RWPE1 (cell line): ENCODE measurements at regions not wholly inside any gene's neighbourhood (a gene's known extent, or its start where the extent isn't known, plus 50 kb on each side); places are given as distances from the start of the nearest gene placed in this dataset.
"Not testable (repeated sequence)": the region's sequence is repeated elsewhere in the genome, so short reads cannot be mapped to it uniquely, and the experiment has no call there.

Experiments used
- CTCF ChIA-PET: fragments of 350-600 bp; sonication (Branson Sonifier 250); formaldehyde crosslinking; extraction: SDS; loops from one replicate; lab custom pipeline; 2021; lab: Yijun Ruan, JAX
- POLR2A ChIA-PET: fragments of 400-600 bp; formaldehyde crosslinking; extraction: SDS; loops from one replicate; lab custom pipeline; 2020; ENCODE audit warnings: antibody characterized with exemption; ENCODE audit not compliant: low non-redundant PET; lab: Yijun Ruan, JAX
- DNase-seq: peaks from one replicate; pipeline ENCODE4 v3.0.0; 2012; ENCODE audit warnings: low spot score
- H3K27ac ChIP-seq: fragments of 450-650 bp; 2 replicates; pipeline ENCODE4 v1.5.1; 2017
- TF ChIP-seq, protein P1 (sequence below): fragments of 450-650 bp; conservative IDR thresholded peaks from 2 replicates; pipeline ENCODE4 v1.5.1; 2017; ENCODE audit warnings: low read depth, mild to moderate bottlenecking

DNA sequence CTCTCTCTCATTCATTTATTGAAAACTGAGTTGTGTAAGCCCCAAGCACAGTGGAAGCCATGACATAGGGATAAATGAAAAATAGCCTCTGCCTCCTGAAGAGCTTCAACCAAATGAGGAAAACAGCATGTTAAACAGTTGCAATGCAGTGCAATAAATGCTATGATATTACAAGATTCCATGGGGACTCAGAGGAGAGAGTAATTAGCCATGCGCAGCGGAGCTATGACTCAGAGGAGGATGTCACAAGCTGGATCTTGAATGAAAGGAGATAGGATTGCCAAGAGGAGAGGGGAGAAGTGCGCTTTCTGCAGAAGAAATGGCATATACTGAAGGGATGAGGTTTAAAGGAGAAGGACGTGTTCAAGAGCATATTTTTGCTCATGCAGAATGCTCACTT, 231.3 kb upstream of the PLXNA2 start:
- peak; percentile 48 for DNase-seq
- H3K27ac ChIP-seq: no peak overlapping the region
- POLR2A ChIA-PET: no interaction called here
- TF ChIP-seq, protein P1, sequence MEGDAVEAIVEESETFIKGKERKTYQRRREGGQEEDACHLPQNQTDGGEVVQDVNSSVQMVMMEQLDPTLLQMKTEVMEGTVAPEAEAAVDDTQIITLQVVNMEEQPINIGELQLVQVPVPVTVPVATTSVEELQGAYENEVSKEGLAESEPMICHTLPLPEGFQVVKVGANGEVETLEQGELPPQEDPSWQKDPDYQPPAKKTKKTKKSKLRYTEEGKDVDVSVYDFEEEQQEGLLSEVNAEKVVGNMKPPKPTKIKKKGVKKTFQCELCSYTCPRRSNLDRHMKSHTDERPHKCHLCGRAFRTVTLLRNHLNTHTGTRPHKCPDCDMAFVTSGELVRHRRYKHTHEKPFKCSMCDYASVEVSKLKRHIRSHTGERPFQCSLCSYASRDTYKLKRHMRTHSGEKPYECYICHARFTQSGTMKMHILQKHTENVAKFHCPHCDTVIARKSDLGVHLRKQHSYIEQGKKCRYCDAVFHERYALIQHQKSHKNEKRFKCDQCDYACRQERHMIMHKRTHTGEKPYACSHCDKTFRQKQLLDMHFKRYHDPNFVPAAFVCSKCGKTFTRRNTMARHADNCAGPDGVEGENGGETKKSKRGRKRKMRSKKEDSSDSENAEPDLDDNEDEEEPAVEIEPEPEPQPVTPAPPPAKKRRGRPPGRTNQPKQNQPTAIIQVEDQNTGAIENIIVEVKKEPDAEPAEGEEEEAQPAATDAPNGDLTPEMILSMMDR: no peak
- CTCF ChIA-PET: interaction anchor here (0.7 kb wide), 1 partner anchor 1515 kb away, joined by 3 read pairs; no protein-coding TSS in a partner anchor

DNA sequence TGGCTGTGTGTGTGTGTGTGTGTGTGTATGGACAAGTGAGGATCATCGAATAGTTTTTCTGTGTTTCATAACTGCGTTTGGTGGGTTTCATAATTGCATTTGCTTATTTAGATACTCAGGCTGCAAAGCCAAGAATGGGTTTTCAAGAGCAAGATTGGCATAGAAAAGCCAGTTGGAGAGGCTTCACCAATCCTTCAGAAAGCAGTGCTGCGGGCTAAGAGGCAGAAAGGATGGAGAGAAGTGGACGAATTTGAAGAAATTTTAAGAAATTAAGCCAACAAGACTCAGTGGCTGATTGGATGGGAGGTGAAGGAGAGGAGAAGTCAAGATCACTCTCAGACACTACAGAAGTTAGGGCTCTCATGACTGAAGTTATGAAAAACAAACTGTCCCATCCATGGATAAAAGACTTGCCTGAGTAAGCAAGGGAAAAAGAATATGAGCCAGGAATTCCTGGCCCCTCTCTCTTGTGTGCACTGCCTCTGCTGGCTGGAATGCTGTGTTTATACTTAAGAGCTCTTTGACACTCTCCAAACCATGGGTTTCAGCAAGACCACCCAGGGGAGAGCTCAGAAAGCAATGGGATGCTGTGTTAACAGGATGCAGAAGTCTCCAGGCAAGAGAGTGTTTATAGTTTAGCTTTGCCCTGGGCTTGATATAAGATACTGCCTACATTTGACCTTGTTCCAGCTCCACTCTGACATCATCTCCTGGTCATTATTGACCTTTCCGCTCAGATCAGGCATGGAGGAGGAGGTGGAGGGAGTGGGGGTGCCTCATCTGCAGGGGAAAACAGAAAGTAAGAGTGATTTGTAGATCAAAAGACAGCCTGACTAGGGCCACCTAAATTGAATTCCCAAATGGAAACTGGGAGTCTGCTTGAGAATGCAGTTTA, 232.0 kb upstream of the PLXNA2 start:
- ChIA-PET POLR2A (no interaction called here), CTCF (interaction anchor here (0.7 to 0.9 kb wide), 2 partner anchors 15 to 1514 kb away, joined by 3 to 4 read pairs; no protein-coding TSS in a partner anchor)
- TF ChIP-seq, protein P1: no peak
- DNase-seq: no peak
- no peak overlapping the region for H3K27ac ChIP-seq

DNA sequence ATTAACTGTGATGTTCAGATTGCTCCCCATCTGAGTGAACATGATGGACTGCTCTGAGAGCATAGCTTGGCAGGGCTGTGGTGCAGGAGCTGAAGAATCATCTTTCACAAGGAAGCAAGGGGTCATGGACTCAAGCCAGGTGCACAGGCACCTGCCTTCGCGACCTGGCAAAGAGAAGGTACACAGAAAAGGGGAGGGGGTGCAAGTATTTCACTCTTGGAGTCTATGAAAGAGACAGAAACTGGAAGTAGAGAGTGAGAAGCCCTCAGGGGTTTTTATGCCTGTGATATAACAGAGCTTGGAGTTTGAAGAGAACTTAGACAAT, 232.6 kb upstream of the PLXNA2 start:
- TF ChIP-seq, protein P1: no peak
- CTCF ChIA-PET: interaction anchor here (0.9 kb wide), 1 partner anchor 16 kb away, joined by 4 read pairs; no protein-coding TSS in a partner anchor
- DNase-seq: no peak
- no peak overlapping the region for H3K27ac ChIP-seq
- POLR2A ChIA-PET: no interaction called here

DNA sequence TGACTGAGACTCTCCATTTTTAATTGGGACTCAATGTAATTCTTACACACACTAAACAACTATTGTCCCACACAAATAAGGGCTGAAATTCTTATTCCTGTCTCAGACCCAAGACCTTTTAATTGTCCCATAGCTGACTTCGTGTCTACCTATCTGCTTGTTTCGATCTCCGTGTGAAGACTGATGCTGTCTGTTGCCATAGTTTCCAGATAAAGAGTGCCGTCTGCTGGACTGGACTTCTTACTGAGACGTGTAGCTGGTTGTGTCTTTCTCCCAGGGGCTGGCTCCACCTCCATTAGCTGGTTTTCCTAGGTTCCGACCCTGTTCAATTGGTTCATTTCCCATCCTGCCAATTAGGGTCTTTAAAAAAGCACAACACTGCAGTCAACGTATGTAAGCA, 235.3 kb upstream of the PLXNA2 start:
- H3K27ac ChIP-seq: no peak overlapping the region
- DNase-seq: no peak
- TF ChIP-seq, protein P1: no peak
- CTCF ChIA-PET: no interaction called here
- POLR2A ChIA-PET: no interaction called here

DNA sequence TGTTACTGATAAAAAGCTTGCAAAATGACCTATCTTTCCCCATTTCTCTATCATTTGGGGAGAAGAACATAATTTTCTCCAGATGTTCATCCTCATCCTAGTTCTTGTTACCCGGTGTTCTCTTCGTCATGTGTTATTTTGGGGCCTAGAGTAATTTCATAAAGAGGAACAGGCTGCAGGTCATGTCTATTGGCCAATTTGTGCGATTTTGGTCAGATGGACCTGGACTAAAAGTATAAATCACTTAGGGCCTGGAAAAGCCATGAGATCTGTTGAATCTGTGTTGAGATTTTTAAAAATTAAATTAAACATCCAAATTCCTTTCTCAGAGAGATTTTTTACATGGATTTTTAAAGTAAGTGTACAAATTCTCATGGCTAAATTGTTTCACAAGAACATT, 241.3 kb upstream of the PLXNA2 start:
- no peak overlapping the region for H3K27ac ChIP-seq
- CTCF ChIA-PET: no interaction called here
- POLR2A ChIA-PET: no interaction called here
- DNase-seq: no peak
- TF ChIP-seq, protein P1: no peak

DNA sequence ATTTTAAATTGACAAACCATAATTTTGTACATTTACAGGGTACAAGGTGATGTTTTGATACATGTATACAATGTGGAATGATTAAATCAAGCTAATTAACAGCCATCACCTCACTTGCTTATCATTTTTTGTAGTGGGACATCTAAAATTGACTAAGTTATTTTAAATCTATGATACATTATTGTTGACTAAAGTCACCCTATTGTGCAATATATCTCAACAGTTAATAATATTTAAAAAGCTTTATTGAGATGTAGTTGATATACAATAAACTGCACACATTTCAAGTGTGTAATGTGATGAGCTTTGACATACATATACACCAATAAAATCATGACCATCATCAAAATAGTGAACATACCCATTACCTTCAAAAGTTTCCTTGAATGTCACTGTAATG, 242.5 kb upstream of the PLXNA2 start:
- ChIA-PET POLR2A (no interaction called here), CTCF (no interaction called here)
- DNase-seq: no peak
- H3K27ac ChIP-seq: no peak overlapping the region
- TF ChIP-seq, protein P1: no peak

DNA sequence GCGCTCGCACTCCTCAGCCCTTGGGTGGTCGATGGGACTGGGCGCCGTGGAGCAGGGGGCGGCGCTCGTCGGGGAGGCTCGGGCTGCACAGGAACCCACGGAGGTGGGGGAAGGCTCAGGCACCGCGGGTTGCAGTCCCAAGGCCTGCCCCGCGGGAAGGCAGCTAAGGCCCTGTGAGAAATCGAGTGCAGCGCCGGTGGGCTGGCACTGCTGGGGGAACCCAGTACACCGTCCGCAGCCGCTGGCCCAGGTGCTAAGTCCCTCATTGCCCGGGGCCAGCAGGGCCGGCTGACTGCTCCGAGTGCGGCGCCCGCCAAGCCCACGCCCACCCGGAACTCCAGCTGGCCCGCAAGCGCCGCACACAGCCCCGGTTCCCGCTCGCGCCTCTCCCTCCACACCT, 244.2 kb upstream of the PLXNA2 start:
- DNase-seq, H3K27ac ChIP-seq, CTCF ChIA-PET, POLR2A ChIA-PET: not testable (repeated sequence)
